ENCODE measurements at regions not wholly inside any gene's neighbourhood (a gene's known extent, or its start where the extent isn't known, plus 50 kb on each side); places are given as distances from the start of the nearest gene placed in this dataset.

DNA sequence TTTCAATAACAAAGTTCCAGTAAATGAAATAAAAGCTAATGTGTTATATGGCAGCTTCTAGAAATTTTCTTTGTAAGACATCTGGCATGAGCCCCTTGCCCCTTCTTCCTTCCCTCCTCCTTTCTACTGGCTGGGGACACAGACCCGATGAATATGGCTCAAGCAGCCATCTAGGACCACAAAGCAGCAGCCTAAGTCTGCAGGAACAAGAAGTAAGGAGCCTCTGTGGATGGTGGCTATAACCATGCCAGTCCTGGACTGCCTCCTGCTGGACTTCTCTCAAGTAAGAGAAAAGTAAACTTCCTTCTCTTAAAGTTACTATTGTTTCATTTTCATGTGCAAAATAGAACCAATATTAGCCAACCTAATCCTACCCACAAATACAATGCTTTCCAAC, 114.9 kb upstream of the DST start:
- no peaks in the 10 kb centered on the region for H3K27me3 ChIP-seq
- H3K36me3 ChIP-seq, result no peaks in the 10 kb centered on the region
- peaks cover 0 to 58% of the 10 kb centered on the region in 2 donors for H3K4me1 ChIP-seq
- no peak for DNase-seq (ENCODE audit: low spot score)
- H3K4me3 ChIP-seq, result no peak overlapping the region
- TF ChIP-seq, protein P1, sequence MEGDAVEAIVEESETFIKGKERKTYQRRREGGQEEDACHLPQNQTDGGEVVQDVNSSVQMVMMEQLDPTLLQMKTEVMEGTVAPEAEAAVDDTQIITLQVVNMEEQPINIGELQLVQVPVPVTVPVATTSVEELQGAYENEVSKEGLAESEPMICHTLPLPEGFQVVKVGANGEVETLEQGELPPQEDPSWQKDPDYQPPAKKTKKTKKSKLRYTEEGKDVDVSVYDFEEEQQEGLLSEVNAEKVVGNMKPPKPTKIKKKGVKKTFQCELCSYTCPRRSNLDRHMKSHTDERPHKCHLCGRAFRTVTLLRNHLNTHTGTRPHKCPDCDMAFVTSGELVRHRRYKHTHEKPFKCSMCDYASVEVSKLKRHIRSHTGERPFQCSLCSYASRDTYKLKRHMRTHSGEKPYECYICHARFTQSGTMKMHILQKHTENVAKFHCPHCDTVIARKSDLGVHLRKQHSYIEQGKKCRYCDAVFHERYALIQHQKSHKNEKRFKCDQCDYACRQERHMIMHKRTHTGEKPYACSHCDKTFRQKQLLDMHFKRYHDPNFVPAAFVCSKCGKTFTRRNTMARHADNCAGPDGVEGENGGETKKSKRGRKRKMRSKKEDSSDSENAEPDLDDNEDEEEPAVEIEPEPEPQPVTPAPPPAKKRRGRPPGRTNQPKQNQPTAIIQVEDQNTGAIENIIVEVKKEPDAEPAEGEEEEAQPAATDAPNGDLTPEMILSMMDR (IDR thresholded peaks at IDR 0.05), result peak in 1 of 2 donors; percentile 57
- no peak overlapping the region for H3K27ac ChIP-seq
- H3K9me3 ChIP-seq, result no peaks in the 10 kb centered on the region

DNA sequence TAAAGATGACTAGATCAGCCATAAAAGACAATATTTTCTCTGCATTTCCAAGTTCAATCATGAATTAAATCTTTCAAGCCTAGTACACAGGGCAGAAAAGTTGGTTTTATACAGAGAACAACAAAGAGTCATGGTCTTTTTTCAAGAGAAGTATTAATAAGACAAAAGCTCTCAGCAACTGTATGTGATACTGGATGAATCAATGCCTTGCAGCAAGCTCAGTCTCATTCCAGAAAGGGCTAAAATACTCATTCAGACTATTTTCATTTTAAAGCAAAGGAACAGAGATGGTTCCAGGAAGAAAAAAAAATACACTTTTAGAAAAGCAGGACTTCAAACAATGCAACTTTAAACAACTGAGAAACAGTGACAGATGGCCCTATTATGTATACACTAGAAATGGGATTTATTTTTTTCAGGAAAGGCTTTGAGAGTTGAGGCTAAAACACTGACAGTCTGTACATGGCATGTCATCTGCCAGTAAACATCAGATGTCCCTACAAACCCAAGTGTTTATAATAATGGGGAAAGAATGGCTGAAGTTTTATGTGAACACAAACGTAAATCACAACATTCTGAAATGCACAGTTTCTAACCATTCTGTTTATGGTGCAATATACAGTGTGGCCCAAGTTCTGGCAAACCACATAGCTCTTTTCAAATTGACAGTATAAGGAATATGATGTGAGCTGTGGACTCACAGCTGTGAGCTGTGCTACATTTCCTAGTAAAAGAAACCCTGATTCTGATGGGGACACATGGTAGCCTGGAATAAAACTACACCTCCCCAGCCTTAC, 114.3 kb upstream of the DST start:
- Histone ChIP-seq H3K4me3 (no peak overlapping the region), H3K36me3 (no peaks in the 10 kb centered on the region), H3K9me3 (no peaks in the 10 kb centered on the region), H3K4me1 (peaks cover 0 to 63% of the 10 kb centered on the region in 2 donors), H3K27ac (peak overlapping the region; percentile 3 to 51), H3K27me3 (no peaks in the 10 kb centered on the region)
- no peak for DNase-seq (ENCODE audit: low spot score)
- TF ChIP-seq, protein P1 (IDR thresholded peaks at IDR 0.05), result no peak

DNA sequence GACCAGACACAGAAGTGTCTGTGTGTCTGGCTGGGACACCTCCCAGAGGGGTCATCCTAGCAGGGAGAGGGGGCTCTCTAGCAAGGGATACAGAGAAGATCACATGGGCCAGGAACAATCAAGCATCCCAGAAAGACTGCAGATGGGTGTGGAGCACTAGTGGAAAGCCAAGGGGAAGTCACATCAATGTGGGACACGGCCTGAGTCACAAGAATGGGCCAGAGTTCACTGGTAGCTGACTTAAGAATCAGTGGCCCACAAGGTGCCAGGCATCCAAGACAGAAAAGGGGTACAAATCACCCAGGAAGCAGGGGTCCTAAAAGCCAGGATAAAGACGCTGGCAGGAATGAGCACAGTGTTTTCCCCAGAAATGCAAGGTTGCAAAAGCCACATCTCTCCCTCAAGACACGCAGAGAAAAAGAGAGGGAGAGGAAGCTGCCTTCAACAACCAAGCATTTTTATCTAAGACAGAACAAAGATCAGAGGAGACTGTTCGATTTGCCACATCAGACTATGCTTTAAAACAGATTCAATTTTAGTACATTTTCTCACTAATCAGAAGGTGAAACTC, 113.6 kb upstream of the DST start:
- Histone ChIP-seq H3K4me3 (no peak overlapping the region), H3K36me3 (no peaks in the 10 kb centered on the region), H3K9me3 (no peaks in the 10 kb centered on the region), H3K4me1 (peaks cover 0 to 63% of the 10 kb centered on the region in 2 donors), H3K27ac (peak overlapping the region; percentile 3 to 51), H3K27me3 (no peaks in the 10 kb centered on the region)
- TF ChIP-seq, protein P1 (IDR thresholded peaks at IDR 0.05), result no peak
- no peak for DNase-seq (ENCODE audit: low spot score)

DNA sequence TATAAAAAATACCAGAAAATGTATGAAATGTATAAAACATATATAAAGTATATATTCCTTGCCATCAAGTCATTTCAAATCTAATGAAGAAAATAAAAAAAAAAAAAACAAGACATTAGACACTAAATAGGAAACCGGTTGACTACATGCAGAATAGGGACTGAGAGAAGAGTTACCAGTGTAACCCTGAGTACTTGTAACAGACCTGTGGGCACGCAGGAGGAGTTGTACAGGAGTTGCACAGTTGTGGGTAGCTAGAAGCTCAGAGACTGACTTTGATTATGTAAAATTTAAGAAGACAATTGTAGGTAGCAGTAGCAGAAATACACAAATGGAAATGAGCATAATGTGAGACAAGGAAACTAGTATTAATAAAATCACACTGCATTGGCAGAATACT, 112.4 kb upstream of the DST start:
- TF ChIP-seq, protein P1 (IDR thresholded peaks at IDR 0.05), result no peak
- H3K4me1 ChIP-seq, result peaks cover 0 to 63% of the 10 kb centered on the region in 2 donors

DNA sequence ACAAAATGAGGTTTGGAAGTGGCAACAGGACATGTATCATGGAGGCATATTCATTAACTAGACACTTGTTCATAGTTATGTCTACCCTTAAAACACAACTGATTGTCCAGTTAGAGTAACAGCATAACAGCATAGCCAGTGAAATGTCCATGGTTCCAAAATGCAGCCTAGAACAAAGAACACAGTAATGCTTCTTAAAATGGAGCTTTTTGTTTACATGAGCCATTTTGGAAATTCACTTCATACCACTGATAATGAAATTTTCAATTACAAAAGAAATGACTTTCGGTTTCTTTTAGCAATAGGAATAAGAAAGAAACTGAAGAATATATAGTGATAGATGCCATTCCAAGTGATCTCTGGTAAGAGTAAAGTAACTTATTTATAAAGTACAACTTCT, 111.1 kb upstream of the DST start:
- DNase-seq (ENCODE audit: low spot score), result no peak
- H3K27ac ChIP-seq, result peak overlapping the region in 1 of 2 donors; percentile 15
- no peaks in the 10 kb centered on the region for H3K9me3 ChIP-seq
- peaks cover 0 to 67% of the 10 kb centered on the region in 2 donors for H3K4me1 ChIP-seq
- H3K27me3 ChIP-seq, result no peaks in the 10 kb centered on the region
- TF ChIP-seq, protein P1 (IDR thresholded peaks at IDR 0.05), result no peak
- no peaks in the 10 kb centered on the region for H3K36me3 ChIP-seq
- no peak overlapping the region for H3K4me3 ChIP-seq

More for the DNA sequence above, 112.4 kb upstream of the DST start:
- DNase-seq (ENCODE audit: low spot score), result no peak
- Histone ChIP-seq H3K36me3 (no peaks in the 10 kb centered on the region), H3K4me3 (no peak overlapping the region), H3K27ac (peak overlapping the region in 1 of 2 donors; percentile 51), H3K9me3 (no peaks in the 10 kb centered on the region), H3K27me3 (no peaks in the 10 kb centered on the region)

Data from right atrium auricular region (tissue), 2 donors.